Breast epithelium (tissue), 3 donors: ENCODE measurements at regions not wholly inside any gene's neighbourhood (a gene's known extent, or its start where the extent isn't known, plus 50 kb on each side); places are given as distances from the start of the nearest gene placed in this dataset.

Experiments
- CTCF ChIP-seq, 3 donors: fragments of 450-650 bp; IDR thresholded peaks; one replicate each; pipeline ENCODE4 v1.5.1; 2016 to 2017; ENCODE audit warnings: antibody characterized with exemption in 3 of 3, mild to moderate bottlenecking in 3 of 3, moderate library complexity in 3 of 3
- POLR2A ChIP-seq: fragments of 450-650 bp; IDR thresholded peaks from one replicate; pipeline ENCODE4 v1.6.1; 2016; ENCODE audit warnings: antibody characterized with exemption, mild to moderate bottlenecking, moderate library complexity

DNA sequence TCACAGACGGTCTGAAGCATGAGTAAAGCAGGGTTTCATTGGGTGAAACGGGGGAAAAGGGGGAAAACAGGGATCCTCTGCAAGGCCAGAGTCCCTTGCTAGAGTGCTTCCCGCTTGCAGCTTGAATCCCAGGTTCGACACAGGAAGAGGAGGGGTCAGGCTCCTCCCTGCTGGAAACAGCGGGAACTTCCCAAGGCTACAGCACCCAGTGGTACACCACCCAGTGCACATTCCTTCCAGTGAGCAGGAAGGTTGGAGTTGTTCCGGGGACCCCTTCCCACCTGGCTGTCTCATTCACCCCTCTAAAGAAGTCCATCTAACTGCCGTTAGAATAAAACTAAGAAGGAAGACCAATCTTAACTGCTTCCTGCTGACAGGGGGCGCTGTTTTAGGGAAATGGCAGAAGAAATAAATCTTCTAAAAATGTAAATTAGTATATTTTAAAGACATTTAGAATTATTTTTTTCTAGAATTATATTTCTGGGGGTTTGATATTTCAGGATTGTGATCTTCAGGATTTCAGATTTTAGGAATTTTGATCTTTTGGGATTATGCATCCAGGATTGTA is 230.9 kb downstream of the RBM43 start:
- TF ChIP-seq CTCF (IDR thresholded peaks at IDR 0.05) (no peak), POLR2A (no peak)
